ENCODE measurements at regions not wholly inside any gene's neighbourhood (a gene's known extent, or its start where the extent isn't known, plus 50 kb on each side); places are given as distances from the start of the nearest gene placed in this dataset.

GRCh38 chr4:176927664-176928063 lies 134.9 kb upstream of the VEGFC start:
- no peak overlapping the region for H3K27ac ChIP-seq (ENCODE audit: low read depth, low read length)
- H3K79me2 ChIP-seq (ENCODE audit: control insufficient read depth, low read length): no peaks in the 10 kb centered on the region
- H3K36me3 ChIP-seq (ENCODE audit: control insufficient read depth, low read length): no peaks in the 10 kb centered on the region
- H3K4me2 ChIP-seq (ENCODE audit: low read length): no peak overlapping the region
- H3K4me1 ChIP-seq (ENCODE audit: control insufficient read depth, low read length): no peaks in the 10 kb centered on the region
- H3K9me2 ChIP-seq (replicated peaks; ENCODE audit: control insufficient read depth, low read length): no peaks in the 10 kb centered on the region
- no peaks in the 10 kb centered on the region for H4K20me1 ChIP-seq (ENCODE audit: control insufficient read depth, insufficient read depth, low read depth, low read length)
- no peaks in the 10 kb centered on the region for H3K9me3 ChIP-seq (ENCODE audit: control insufficient read depth, insufficient read depth, low read length)
- H3K27me3 ChIP-seq (ENCODE audit: control insufficient read depth, low read length): no peaks in the 10 kb centered on the region
- no peak overlapping the region for H3K4me3 ChIP-seq (ENCODE audit: low read length)
- no peaks in the 10 kb centered on the region for H3F3A ChIP-seq (ENCODE audit: control insufficient read depth, insufficient read depth)
- TF ChIP-seq EZH2phosphoT487 (IDR thresholded peaks at IDR 0.05; ENCODE audit: borderline replicate concordance, low read length): no peak
- no peak for TF ChIP-seq CTCF (IDR thresholded peaks at IDR 0.05; ENCODE audit: low read depth, low read length, poor library complexity, severe bottlenecking)

DNA sequence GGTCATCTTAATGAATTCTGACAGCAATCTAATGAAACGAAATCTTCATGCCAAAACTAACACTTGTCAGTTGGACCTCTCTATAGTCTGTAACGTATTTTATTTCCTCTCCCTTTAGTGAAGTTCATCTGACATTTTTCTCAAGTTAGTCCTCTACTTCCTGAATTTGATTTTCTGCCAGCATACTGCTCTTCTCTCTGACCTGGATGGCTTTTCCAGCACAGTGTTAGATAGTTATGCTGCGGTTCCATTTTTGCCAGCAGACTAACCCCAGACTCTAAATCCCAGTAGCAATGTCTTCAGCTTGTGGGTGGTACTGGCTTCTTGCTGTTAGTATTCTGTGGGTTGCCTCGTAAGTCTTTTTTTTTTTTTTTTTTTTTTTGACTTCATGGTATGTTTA lies 146.7 kb upstream of the VEGFC start:
- TF ChIP-seq EZH2phosphoT487 (IDR thresholded peaks at IDR 0.05; ENCODE audit: borderline replicate concordance, low read length) (no peak), CTCF (IDR thresholded peaks at IDR 0.05; ENCODE audit: low read depth, low read length, poor library complexity, severe bottlenecking) (no peak)
- H4K20me1 ChIP-seq (ENCODE audit: control insufficient read depth, insufficient read depth, low read depth, low read length): no peaks in the 10 kb centered on the region
- no peaks in the 10 kb centered on the region for H3K36me3 ChIP-seq (ENCODE audit: control insufficient read depth, low read length)
- H3K27me3 ChIP-seq (ENCODE audit: control insufficient read depth, low read length): no peaks in the 10 kb centered on the region
- no peak overlapping the region for H3K4me3 ChIP-seq (ENCODE audit: low read length)
- no peak overlapping the region for H3K4me2 ChIP-seq (ENCODE audit: low read length)
- H3K79me2 ChIP-seq (ENCODE audit: control insufficient read depth, low read length): no peaks in the 10 kb centered on the region
- H3K9me3 ChIP-seq (ENCODE audit: control insufficient read depth, insufficient read depth, low read length): no peaks in the 10 kb centered on the region
- no peaks in the 10 kb centered on the region for H3K4me1 ChIP-seq (ENCODE audit: control insufficient read depth, low read length)
- H3F3A ChIP-seq (ENCODE audit: control insufficient read depth, insufficient read depth): no peaks in the 10 kb centered on the region
- no peak overlapping the region for H3K27ac ChIP-seq (ENCODE audit: low read depth, low read length)
- H3K9me2 ChIP-seq (replicated peaks; ENCODE audit: control insufficient read depth, low read length): no peaks in the 10 kb centered on the region

GRCh38 chr4:176945334-176945733 lies 152.6 kb upstream of the VEGFC start:
- no peak overlapping the region for H3K4me2 ChIP-seq (ENCODE audit: low read length)
- no peak for TF ChIP-seq EZH2phosphoT487 (IDR thresholded peaks at IDR 0.05; ENCODE audit: borderline replicate concordance, low read length)
- no peak for TF ChIP-seq CTCF (IDR thresholded peaks at IDR 0.05; ENCODE audit: low read depth, low read length, poor library complexity, severe bottlenecking)
- no peaks in the 10 kb centered on the region for H3K9me2 ChIP-seq (replicated peaks; ENCODE audit: control insufficient read depth, low read length)
- H3K27me3 ChIP-seq (ENCODE audit: control insufficient read depth, low read length): no peaks in the 10 kb centered on the region
- H3K36me3 ChIP-seq (ENCODE audit: control insufficient read depth, low read length): no peaks in the 10 kb centered on the region
- no peaks in the 10 kb centered on the region for H4K20me1 ChIP-seq (ENCODE audit: control insufficient read depth, insufficient read depth, low read depth, low read length)
- no peak overlapping the region for H3K27ac ChIP-seq (ENCODE audit: low read depth, low read length)
- no peak overlapping the region for H3K4me3 ChIP-seq (ENCODE audit: low read length)
- no peaks in the 10 kb centered on the region for H3K4me1 ChIP-seq (ENCODE audit: control insufficient read depth, low read length)
- H3K79me2 ChIP-seq (ENCODE audit: control insufficient read depth, low read length): no peaks in the 10 kb centered on the region
- H3K9me3 ChIP-seq (ENCODE audit: control insufficient read depth, insufficient read depth, low read length): no peaks in the 10 kb centered on the region
- no peaks in the 10 kb centered on the region for H3F3A ChIP-seq (ENCODE audit: control insufficient read depth, insufficient read depth)

DNA sequence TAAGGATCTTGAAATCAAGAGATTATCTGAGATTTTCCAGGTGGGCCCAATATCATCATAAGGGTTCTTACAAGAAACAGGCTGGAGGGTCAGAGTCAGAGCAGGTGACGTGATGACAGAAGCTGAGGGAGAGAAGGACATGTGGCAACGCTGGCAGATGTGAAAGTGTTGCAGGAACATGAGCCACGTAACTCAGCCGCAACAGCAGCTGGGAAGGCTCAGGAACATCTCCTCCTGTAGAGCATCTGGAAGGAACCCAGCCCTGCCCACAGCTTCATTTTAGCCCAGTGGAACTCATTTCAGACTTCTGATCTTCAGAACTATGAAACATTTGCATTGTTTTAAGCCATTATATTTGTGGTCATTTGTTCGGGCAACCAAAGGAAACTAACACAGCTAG lies 156.3 kb upstream of the VEGFC start:
- Histone ChIP-seq H3K27ac (ENCODE audit: low read depth, low read length) (no peak overlapping the region), H3K4me3 (ENCODE audit: low read length) (no peak overlapping the region), H3K9me3 (ENCODE audit: control insufficient read depth, insufficient read depth, low read length) (no peaks in the 10 kb centered on the region), H3K27me3 (ENCODE audit: control insufficient read depth, low read length) (no peaks in the 10 kb centered on the region), H3K4me1 (ENCODE audit: control insufficient read depth, low read length) (no peaks in the 10 kb centered on the region), H3K36me3 (ENCODE audit: control insufficient read depth, low read length) (no peaks in the 10 kb centered on the region), H3K4me2 (ENCODE audit: low read length) (no peak overlapping the region), H4K20me1 (ENCODE audit: control insufficient read depth, insufficient read depth, low read depth, low read length) (no peaks in the 10 kb centered on the region), H3K79me2 (ENCODE audit: control insufficient read depth, low read length) (no peaks in the 10 kb centered on the region), H3F3A (ENCODE audit: control insufficient read depth, insufficient read depth) (no peaks in the 10 kb centered on the region), H3K9me2 (replicated peaks; ENCODE audit: control insufficient read depth, low read length) (no peaks in the 10 kb centered on the region; the same call in 1 of the 2 replicates)
- TF ChIP-seq EZH2phosphoT487 (IDR thresholded peaks at IDR 0.05; ENCODE audit: borderline replicate concordance, low read length) (no peak), CTCF (IDR thresholded peaks at IDR 0.05; ENCODE audit: low read depth, low read length, poor library complexity, severe bottlenecking) (no peak)
